ENCODE measurements at regions not wholly inside any gene's neighbourhood (a gene's known extent, or its start where the extent isn't known, plus 50 kb on each side); places are given as distances from the start of the nearest gene placed in this dataset.
"Not testable (repeated sequence)": the region's sequence is repeated elsewhere in the genome, so short reads cannot be mapped to it uniquely, and the experiment has no call there.

- DNase-seq = no peak
Observed at GRCh38 chr6:12594530-12594893, 122.1 kb upstream of the PHACTR1 start.

DNA sequence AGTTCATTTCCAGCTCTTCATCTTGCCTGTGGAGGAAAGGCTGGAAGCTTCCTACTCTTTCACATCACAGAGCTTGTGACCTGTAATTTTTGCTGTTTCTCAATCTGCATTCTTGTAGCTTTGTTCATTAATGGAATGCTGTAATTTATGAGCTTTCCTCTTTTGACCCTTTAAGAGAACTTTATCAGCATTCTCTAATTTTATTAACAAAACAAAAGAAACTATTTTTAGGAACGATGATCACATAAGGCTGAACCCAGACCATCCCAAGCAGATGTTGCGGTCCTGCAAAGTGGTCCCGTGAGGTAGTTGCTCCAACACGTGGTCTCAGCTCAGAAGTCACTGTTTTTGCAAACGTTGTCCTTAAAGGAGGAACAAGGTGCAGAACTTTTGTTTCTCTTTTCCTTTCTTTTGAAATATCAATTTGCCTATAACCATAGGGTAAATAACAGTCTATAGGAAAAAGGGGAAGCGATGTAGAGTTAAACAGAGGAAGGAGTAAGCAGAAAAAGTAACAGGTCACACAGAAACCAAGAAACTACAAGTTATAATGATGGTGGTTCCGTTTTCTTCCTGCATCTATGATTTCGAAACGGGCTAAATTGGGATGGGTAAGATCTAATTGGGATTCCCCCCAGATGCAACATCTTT, 121.3 kb upstream of the PHACTR1 start:
- no peak for DNase-seq

- DNase-seq = no peak
Observed at GRCh38 chr6:12596731-12597130, 119.8 kb upstream of the PHACTR1 start.

DNA sequence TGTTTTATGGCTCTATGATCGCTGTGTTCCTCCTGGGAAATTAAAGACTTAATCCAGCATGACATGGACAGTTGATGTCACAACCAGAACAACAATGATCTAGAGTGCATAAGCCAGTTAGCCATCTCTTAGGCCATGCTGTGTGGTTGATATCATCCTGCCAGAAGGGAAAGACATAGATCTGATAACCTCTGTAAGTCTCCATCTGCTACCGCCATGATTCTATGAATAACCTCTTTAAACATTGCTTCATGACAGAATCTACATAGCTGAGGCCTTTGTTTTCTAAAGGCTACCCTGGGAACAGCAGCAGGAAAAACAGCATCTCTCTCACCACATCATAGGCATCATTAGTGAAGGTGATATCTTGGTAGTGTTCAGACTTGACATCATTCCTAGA, 117.6 kb upstream of the PHACTR1 start:
- DNase-seq = no peak

DNA sequence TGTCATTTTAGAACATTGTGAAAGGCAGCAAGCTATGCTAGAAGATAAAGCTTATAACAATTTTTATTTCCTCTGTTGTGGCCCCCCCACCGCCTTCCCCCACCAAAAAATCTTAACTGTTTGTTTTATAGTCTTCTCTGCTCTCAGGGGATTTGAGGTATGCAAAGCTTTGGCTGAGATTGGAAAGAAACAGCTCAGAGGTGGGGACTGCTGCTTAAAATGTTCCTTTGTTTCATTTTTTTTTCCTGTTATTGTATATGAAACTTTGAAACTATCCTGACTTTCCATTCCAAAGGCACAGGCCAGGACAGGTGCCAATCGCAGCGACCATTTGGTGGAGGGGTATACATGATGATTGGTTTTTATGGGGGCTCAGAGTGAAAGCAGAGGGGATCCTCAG, 114.7 kb upstream of the PHACTR1 start:
- no peak for DNase-seq

DNA sequence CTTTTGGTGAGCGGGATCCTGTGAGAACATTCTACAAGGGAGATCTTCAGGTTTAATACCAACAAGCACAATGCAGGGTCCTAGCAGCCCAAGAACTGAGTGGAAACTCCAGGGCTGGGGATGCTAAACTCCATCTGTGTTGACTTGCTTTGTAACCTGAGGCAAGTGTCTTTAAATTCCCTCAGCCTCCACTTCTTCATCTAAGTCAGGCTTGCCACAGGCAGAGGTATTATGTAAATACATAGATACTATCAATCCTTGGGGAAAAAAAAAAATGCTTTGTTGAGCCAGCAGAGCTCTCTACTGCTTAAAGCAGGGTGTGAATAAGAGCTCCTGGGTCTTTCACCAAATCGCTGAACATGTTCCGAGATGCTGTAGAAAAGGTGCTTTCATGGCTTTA, 114.2 kb upstream of the PHACTR1 start:
- DNase-seq = no peak

DNA sequence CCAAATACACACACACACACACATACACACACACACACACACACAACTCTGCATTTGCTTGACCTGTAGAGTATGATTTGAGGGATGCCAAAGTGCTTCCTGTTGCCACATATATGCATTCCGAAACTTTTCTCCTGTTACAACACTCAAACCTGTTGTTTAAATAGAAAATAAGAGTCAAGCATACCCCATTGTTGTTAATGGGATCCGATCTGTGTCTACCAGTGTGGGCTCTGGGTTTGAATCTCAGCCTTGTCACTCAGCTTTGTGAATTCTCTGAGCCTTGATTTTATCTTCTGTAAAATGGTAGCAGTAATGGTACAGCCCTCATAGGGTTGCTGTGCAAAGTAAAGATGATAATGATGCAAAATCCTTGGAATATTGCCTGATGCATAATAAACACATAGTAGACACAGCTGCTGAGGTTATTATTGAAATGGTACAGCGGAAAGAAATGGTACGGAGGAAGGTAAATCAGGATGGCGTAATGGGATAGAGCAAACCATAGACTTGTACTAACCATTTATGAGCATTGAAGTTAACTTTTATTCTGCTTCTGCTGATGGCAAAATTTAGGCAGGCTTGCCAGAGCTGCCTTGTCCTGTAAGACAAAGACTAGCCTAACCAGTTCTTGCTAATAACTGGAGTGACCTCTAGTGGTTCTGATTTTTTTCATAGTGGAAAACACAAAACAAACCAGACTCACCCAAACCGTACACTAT, 113.5 kb upstream of the PHACTR1 start:
- no peak for DNase-seq

DNA sequence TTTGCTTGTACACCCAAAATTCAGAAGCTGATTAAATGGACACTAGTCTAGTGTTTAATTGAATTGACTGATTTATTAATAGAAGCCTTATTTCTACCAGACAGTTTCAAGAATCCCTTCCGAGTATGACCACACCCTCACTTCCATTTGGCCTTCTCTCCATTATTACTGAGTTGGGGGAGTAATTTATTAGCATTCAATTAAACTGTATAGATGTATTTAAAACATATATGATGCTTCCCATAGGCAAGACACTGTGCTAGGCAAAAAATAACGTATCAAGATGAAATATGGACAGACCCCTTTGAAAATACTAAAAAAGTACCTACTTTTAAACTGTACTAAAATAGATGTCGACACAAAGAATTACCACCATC, 112.9 kb upstream of the PHACTR1 start:
- no peak for DNase-seq

GRCh38 chr6:12605888-12606345, 110.7 kb upstream of the PHACTR1 start:
- DNase-seq = no peak

DNA sequence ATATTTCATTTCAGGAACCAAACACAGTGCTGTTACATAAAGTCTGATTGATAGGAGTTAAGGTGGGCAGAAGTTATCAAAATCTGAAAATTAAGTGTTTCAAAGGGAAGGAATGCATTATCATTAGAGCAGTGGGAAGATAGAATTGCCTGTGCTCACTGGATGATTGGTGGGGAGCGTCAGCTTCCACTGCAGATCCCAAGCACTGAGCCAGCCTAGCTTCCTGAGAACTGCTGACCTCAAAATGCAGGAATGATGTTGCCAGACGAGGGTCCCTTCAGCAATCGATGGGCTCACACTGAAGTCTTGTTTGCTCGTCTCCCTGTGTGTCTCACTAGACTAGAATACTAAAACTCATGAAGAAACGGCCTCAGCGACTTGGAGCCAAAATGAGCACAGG, 110.0 kb upstream of the PHACTR1 start:
- DNase-seq = no peak

GRCh38 chr6:12608016-12608860, 108.3 kb upstream of the PHACTR1 start:
- no peak for DNase-seq

DNA sequence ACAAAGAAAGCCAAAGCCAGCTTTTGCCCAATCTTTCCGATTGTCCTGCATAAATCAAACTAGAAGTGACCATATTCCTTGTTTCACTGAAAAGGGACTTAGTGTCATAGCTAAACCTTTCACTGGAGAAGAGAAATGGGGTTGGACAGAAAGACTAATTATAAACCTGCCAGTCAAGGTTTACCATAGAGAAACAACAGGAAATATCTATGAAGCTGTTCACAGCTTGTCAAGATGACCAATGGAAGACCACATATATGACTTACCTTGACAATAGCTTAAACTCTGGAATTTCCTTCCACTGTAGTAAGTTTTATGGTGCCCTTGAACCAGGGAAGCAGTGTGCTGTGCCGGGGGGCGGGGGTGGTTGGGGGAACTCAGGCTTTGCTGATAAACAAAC, 107.7 kb upstream of the PHACTR1 start:
- no peak for DNase-seq

- no peak for DNase-seq
Observed at GRCh38 chr6:12609751-12610150, 106.8 kb upstream of the PHACTR1 start.

GRCh38 chr6:12610862-12611261, 105.7 kb upstream of the PHACTR1 start:
- DNase-seq = no peak

GRCh38 chr6:12613811-12614210, 102.8 kb upstream of the PHACTR1 start:
- no peak for DNase-seq

DNA sequence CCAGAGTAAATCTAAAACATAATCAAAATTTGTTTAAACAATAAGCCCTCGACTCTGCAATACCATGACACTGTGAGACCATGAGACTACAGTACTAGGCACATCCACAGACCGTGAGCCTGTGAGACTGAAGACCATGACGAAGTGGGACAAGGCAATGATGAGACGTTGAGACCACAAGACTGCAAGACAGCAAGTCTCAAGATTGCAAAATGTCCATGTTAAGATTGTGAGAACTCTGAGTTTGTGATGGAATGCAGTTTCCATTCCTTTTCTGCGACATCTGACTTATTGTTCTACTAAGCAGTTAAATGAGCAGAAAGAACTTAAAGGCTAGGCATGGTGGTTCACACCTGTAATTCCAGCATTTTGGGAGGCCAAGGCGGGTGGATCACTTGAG, 102.1 kb upstream of the PHACTR1 start:
- DNase-seq = no peak

DNA sequence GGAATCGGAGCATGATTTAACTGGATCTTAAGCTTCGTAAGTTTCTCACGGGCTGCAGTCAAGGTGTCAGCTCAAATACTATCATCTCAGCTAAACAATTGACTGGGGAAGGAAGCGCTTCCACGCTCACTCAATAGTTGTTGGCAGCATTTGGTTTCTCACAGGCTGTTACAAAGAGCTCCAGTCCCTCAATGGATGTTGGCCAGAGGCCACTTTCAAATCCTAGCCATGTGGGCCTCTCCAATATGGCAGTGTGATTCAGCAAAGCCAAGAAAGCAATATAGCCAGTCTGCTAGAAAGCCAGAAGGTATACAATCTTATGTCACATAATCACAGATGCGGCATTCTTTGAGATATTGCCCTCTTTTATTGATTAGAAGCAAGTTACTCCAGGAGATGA, 98.3 kb upstream of the PHACTR1 start:
- no peak for DNase-seq

- no peak for DNase-seq
Observed at GRCh38 chr6:12621754-12622153, 94.8 kb upstream of the PHACTR1 start.

- DNase-seq = no peak
Observed at GRCh38 chr6:12622566-12622965, 94.0 kb upstream of the PHACTR1 start.

DNA sequence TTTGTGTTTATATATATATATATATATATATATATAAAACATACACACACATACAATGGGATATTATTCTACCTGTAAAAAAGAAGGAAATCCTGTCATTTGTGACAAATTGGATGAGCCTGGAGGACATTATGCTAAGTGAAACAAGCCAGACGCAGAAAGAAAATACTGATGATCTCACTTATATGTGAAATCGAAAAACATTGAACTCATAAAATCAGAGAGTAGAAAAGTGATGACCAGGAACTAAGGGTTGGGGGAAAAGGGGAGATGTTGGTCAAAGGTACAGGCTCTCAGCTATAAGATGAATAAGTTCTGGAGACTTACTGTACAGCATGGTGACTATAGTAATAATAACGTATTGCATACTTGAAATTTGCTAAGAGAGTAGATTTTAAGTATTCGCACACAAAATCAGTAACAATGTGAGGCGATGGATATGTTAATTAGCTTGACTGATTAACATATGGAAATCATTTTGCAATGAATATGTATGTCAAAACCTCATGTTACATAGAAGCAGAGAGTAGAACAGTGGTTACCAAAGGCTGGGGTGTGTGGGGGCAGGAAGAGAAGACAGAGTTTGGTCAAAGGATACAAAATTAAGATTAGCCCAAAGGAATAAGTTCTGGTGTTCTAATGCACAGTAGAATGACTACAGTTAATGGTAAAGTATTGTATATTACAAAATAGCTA, 92.3 kb upstream of the PHACTR1 start:
- DNase-seq = no peak

DNA sequence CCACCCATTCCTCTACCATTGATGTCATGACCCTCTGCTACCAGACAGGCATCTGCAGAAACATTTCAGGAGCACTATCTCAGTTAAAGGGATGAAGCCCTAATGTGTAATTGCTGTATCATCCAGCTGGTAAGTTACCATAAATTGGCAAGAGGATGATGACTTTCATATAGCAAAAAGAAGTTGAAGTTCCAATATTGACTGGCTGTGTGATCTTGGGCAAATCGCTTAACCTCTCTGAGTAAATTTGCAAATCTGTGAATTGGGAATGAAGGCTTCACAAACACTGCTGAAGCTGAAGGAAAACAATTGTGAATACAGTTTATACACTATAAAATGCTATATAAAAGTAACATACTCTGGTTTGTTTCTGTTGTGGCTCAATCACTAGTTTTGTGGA, 89.5 kb upstream of the PHACTR1 start:
- DNase-seq = no peak

- no peak for DNase-seq
Observed at GRCh38 chr6:12628327-12628726, 88.2 kb upstream of the PHACTR1 start.

- not testable (repeated sequence) for DNase-seq
Observed at GRCh38 chr6:12633746-12634145, 82.8 kb upstream of the PHACTR1 start.

Measured in GF-D8 (cell line).